PC-9 (cell line): ENCODE measurements at regions not wholly inside any gene's neighbourhood (a gene's known extent, or its start where the extent isn't known, plus 50 kb on each side); places are given as distances from the start of the nearest gene placed in this dataset.

Experiments used
- EZH2 ChIP-seq: fragments of 200-600 bp; sonication (generic); IDR thresholded peaks from 2 replicates; pipeline ENCODE4 v1.8.0; 2017; ENCODE audit warnings: antibody characterized with exemption, low read depth
- TF ChIP-seq, protein P1 (sequence below): fragments of 200-600 bp; sonication (generic); conservative IDR thresholded peaks from 2 replicates; pipeline ENCODE4 v1.6.1; 2017; ENCODE audit warnings: mixed run types, antibody characterized with exemption, mild to moderate bottlenecking, moderate library complexity

DNA sequence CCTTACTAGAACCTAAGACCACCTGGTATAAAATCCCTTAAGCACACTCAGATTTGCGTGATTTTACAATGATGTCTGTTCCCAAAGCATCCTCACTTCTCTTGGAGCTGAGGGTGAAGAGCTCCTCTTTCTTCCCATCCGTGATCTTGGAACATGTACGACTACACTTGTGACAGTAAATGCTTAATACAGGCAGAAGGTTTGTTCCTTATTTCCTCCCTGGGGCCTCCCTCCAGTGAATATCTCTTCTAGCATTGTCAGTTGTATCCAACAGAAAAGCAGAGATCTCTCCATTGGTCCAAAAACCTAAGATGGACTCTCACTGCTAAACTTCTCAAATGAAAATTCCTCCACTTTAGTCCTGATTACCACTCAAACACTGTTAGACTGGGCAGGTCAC, 103.6 kb upstream of the VPREB1 start:
- TF ChIP-seq, protein P1, sequence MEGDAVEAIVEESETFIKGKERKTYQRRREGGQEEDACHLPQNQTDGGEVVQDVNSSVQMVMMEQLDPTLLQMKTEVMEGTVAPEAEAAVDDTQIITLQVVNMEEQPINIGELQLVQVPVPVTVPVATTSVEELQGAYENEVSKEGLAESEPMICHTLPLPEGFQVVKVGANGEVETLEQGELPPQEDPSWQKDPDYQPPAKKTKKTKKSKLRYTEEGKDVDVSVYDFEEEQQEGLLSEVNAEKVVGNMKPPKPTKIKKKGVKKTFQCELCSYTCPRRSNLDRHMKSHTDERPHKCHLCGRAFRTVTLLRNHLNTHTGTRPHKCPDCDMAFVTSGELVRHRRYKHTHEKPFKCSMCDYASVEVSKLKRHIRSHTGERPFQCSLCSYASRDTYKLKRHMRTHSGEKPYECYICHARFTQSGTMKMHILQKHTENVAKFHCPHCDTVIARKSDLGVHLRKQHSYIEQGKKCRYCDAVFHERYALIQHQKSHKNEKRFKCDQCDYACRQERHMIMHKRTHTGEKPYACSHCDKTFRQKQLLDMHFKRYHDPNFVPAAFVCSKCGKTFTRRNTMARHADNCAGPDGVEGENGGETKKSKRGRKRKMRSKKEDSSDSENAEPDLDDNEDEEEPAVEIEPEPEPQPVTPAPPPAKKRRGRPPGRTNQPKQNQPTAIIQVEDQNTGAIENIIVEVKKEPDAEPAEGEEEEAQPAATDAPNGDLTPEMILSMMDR, result no peak
- TF ChIP-seq EZH2, result no peak
